GM21619 (cell line): ENCODE measurements at regions not wholly inside any gene's neighbourhood (a gene's known extent, or its start where the extent isn't known, plus 50 kb on each side); places are given as distances from the start of the nearest gene placed in this dataset.

ENCODE experiments used
- ATAC-seq: cut with Tn5 transposase; IDR thresholded peaks from one replicate; pipeline ENCODE4 v1.9.1; 2021; ENCODE audit not compliant: unreplicated experiment

DNA sequence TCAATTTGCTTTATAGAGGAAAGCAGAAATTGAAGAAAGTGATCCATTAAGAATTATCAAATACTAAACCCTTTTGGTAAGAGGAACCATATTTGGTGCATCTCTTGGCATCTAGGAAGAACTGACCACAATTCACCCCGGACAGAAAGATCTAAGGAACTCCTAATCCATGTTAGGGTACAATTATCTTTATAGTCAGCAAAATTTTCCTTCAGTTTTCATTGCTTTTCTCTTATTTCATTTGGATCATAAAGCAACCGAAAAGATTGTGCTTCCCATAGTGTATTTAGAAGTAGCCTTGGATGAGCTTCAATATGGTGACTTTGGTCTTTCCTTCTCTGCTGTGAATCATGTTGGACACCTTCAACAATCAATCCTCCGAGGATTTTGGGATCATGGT, 50.1 kb upstream of the IGFBP5 start:
- ATAC-seq: no peak
